ELR (cell line): ENCODE measurements at regions not wholly inside any gene's neighbourhood (a gene's known extent, or its start where the extent isn't known, plus 50 kb on each side); places are given as distances from the start of the nearest gene placed in this dataset.
"Not testable (repeated sequence)": the region's sequence is repeated elsewhere in the genome, so short reads cannot be mapped to it uniquely, and the experiment has no call there.

Experiments
- DNase-seq: peaks from one replicate; pipeline ENCODE4 v3.0.0-alpha.2; 2015; ENCODE audit warnings: low read depth

- no peak for DNase-seq
These were observed 478.9 kb upstream of the TBL1XR1 start for GRCh38 chr3:177676148-177676547.

GRCh38 chr3:177676947-177677587 is 479.8 kb upstream of the TBL1XR1 start:
- DNase-seq, result no peak

DNA sequence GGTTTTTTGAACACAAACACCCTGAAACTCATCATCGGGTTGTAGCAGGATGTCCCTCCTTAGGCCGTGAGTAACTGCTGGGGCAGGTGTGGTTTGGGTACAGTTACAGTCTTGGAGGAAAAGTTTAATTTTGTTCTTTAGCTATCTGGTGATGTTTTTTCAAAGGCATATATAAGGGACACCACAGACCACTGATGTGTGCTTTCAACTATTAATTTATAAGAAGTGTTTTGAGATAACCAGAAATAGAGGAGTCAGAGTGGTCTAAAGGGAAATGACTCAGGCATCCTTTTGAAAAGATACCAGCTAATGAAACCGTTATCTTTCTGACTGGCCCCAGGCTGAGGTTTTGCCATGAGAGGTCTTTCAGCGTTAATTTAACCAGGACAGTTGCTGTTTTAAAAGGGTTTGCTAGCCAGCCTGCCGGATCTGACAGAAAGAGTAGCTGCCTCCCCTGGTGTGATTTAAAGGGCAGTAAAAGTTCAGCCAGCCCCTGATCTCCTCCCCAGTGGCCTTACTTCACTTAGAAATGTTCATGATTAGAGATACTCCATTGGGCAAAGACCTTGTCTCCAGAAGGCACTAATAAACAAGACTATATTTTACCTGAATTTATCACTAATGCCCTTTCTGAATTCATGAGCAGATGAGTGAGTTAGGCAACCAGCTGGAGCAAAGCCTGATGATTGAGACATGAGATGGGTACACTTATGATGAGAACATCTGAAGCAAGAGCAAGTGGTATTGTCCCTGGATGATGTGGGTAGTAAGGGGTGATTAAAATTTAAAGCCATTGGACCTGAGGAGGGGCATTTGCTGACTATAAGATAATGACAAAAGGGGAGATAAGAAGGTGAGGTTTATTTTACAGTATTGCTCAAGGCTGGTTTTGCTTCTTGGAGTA is 482.5 kb upstream of the TBL1XR1 start:
- peak; percentile 41 for DNase-seq

DNA sequence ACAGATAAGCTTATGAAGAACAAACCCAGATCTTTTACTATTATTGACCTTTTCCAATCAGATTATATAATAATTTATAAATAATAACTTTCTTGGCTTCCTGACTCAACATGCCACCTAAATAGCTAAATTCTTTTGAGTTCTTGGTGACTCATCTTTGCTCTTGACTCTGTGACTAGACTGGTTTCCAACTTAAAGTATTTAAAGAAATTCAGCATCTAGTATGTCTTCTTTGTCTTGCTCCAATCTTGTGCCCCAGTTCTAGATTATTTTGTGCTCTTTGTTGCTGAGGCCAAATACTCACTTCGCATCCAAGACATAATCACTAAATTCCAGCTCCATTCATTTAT is 483.2 kb upstream of the TBL1XR1 start:
- DNase-seq, result peak; percentile 63

- DNase-seq, result no peak
These were observed 483.9 kb upstream of the TBL1XR1 start for GRCh38 chr3:177681156-177681555.

GRCh38 chr3:177681852-177682251 is 484.6 kb upstream of the TBL1XR1 start:
- no peak for DNase-seq

GRCh38 chr3:177683586-177683985 is 486.3 kb upstream of the TBL1XR1 start:
- no peak for DNase-seq

GRCh38 chr3:177686671-177687070 is 489.4 kb upstream of the TBL1XR1 start:
- no peak for DNase-seq

DNA sequence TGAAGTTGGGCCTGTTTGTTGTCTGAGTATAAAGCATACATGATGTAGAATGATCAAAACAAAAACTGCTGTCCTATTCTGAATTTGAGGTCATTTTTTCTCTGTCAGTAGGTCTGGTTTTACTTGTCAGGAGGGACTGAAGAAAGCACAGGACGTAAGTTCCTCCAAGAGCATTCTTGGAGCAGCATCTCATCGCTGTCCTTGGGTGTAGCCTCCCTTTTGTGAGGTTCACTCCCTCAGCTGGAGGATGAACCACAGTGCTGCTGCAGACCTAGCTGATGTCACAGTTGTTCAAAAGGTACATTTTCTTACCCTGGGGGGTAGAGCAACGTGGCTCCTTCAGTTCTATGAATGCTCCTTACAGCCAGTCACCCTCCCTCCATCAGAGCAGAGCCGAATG is 490.0 kb upstream of the TBL1XR1 start:
- no peak for DNase-seq

DNA sequence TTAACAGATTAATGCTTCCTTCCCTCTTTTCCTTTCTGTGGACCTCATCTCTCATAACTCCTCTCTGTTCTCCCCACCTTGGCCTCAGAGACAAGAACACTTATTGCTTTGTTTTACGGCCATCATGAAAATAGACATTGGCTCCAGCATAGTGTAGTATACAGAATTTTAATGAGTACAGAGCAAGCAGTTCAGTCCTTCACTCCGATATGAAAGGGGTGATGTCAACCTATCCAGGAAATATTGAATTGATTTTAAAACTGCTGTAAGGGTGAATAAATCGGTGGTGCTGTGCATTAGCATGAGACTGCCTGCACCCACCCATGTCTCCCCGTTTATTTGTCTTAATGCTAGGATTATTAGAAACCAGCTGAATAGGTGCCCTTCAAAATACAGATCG is 490.9 kb upstream of the TBL1XR1 start:
- DNase-seq, result no peak

- no peak for DNase-seq
These were observed 491.8 kb upstream of the TBL1XR1 start for GRCh38 chr3:177689077-177689476.

DNA sequence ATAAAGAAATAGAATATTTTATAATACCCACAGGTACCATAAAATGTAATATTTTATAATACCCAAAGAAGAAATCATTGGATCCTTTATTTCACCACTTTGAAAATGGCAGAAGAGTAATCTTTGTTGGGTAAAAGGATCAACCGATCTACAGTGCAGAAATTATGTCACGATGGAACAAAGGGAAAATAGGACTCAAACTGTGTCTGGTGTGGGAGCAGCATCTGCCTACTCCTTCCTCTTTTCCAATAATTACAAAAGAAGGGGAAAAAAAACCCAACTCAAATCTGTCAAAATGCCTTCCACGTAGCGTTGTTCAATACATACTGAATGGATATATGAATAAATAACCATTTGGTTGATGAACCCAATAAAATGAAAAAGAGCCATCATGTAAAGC is 492.6 kb upstream of the TBL1XR1 start:
- DNase-seq, result no peak

GRCh38 chr3:177690306-177690705 is 493.0 kb upstream of the TBL1XR1 start:
- no peak for DNase-seq

DNA sequence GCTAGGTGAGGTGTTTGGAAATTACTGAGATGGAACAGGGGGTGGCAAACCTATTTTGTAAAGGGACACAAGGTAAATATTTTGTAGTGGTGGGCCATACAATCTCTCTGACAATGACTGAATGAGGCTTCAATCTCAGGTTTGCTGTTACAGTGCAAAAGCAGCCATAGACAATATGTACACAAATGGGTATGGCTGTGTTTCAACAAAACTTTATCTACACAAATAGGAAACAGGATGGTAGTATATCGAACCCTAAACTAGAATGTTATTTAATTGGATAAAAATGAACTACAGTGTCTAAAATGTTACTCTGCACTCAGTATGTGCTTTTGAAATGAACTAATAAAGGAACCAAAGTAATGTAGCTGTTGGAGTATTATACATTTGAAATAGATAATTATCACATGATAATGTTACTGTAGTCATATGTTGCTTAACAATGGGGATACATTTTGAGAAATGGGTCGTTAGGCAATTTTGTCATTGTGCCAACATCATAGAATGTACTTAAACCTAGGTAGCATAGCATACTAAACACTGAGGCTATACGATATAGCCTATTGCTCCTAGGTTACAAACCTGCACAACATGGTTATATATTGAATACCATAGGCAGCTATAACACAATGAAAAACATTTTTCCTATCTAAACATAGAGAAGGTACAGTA is 495.2 kb upstream of the TBL1XR1 start:
- no peak for DNase-seq

- no peak for DNase-seq
These were observed 496.5 kb upstream of the TBL1XR1 start for GRCh38 chr3:177693616-177694264.

GRCh38 chr3:177694316-177694715 is 497.0 kb upstream of the TBL1XR1 start:
- no peak for DNase-seq

GRCh38 chr3:177694951-177695350 is 497.7 kb upstream of the TBL1XR1 start:
- no peak for DNase-seq

DNA sequence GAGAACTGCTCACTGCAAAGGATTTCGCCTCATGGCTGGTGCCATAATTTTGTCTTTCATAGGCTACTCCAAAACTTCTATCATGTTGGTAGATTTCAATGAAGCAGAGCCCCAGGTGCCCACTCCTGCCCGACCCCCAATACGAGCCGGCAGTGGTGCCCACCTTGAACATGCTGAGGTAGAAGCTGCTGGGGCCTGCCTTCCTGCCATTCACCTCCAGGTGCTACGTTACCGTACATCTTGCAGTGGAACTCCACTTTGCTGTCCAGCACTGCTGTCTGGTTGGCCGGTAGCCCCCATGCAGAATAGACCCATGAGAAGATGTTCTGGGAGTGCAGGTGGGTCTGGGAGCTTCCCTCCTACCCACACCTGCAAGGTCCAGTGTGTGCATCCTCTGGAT is 502.8 kb upstream of the TBL1XR1 start:
- DNase-seq, result no peak

DNA sequence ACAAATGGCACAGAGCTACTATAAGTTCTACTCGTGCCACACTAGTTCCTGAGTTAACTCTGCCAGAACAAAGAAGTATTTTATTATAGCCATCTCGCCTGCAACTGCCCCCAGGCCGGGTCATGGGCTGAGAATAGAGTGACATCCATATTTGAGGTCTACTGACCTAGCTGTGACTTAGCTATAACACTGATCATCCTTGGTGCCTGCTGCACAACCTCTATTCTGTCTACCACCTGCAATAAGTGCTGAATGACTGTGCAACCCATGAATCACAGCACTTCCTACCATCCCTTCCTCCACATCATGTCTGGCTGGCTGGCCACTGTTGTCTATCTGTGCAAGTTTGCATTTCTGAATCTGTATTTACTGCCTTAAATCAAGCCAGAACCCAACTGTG is 506.5 kb upstream of the TBL1XR1 start:
- DNase-seq, result peak; percentile 13

DNA sequence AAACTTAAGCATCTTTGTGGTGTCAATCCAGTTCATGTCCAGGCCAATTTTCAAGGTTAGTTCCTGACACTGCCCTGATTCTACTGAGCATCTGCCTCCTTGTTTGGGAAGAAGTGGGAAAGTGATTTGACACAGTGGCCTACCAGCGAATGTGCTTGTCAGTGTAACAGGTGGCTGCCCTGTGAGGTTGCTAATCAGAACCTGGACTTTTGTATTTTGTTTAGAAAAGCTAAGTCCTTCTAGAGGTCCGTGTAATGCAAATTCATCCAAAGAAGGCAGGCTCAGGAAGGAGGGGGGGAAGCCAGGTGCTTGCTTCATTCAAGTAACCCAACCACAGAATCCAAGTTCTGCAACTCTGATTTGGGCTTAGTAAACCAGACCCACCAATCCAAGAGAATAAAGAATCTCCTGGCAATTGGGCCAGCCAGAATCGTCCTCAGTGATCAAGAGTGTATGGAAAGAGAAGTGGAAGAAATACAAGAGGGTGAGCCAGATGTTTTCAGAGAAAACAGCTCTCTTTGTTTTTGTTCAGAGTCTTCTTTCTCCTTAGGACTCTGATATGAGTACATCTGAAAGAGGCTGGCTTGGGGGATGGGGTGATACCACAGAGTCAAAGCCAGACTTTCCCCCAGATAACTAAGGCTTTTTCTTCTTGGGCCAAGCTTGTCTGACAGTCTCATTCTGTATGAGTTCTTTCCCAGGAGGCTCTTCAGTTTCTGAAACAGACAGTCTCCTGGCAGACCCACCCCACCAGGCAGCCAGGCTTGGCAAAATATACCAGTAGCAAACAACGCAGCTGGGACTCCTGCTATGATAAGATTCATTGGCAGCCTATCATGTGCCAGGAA is 508.9 kb upstream of the TBL1XR1 start:
- no peak for DNase-seq

DNA sequence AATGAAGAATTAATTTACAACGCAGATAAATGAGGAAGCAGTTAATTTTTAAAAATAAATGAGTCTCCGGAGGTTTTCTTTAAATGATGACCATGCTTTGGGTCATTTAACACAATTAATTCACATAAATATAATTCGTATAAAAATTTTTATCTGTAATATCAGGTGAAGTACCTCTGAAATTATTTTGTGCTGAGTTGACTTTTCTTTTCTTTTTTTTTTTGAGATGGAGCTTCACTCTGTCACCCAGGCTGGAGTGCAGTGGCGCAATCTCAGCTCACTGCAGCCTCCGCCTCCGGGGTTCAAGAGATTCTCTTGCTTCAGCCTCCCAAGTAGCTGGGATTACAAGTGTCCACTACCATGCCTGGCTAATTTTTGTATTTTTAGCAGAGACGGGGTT is 512.2 kb upstream of the TBL1XR1 start:
- not testable (repeated sequence) for DNase-seq

- no peak for DNase-seq
These were observed 513.2 kb upstream of the TBL1XR1 start for GRCh38 chr3:177710506-177710905.
